Astrocyte (in vitro differentiated cells and primary cell): ENCODE measurements at regions not wholly inside any gene's neighbourhood (a gene's known extent, or its start where the extent isn't known, plus 50 kb on each side); places are given as distances from the start of the nearest gene placed in this dataset.
"Not testable (repeated sequence)": the region's sequence is repeated elsewhere in the genome, so short reads cannot be mapped to it uniquely, and the experiment has no call there.

Experiments
- DNase-seq: peaks from one replicate; pipeline ENCODE4 v3.0.0-alpha.2; 2010; ENCODE audit warnings: low read depth
- FAIRE-seq: peaks from 2 replicates; lab custom pipeline; 2011; peaks lifted over from hg19 to GRCh38; lab: Jason Lieb, UNC
- H2AFZ ChIP-seq: 2 replicates; pipeline ENCODE4 v1.6.0; 2012; ENCODE audit warnings: low read depth, low read length, inconsistent platforms
- H3K27ac ChIP-seq: 2 replicates; pipeline ENCODE4 v1.5.1; 2011; ENCODE audit warnings: low read depth, low read length, inconsistent platforms
- H3K27me3 ChIP-seq: 2 replicates; pipeline ENCODE4 v1.6.0; 2011; ENCODE audit warnings: low read length, inconsistent platforms; ENCODE audit not compliant: insufficient read depth
- H3K36me3 ChIP-seq: 2 replicates; pipeline ENCODE4 v1.5.1; 2011; ENCODE audit warnings: low read length, inconsistent platforms; ENCODE audit not compliant: insufficient read depth
- H3K4me1 ChIP-seq: 2 replicates; pipeline ENCODE4 v1.5.1; 2011; ENCODE audit warnings: low read length, inconsistent platforms; ENCODE audit not compliant: insufficient read depth
- H3K4me2 ChIP-seq: 2 replicates; pipeline ENCODE4 v1.6.0; 2012; ENCODE audit warnings: low read length, inconsistent platforms
- H3K4me3 ChIP-seq: 2 replicates; pipeline ENCODE4 v1.5.1; 2011; ENCODE audit warnings: low read depth, mild to moderate bottlenecking, low read length, inconsistent platforms; ENCODE audit not compliant: insufficient read depth
- H3K79me2 ChIP-seq: 2 replicates; pipeline ENCODE4 v1.6.0; 2012; ENCODE audit warnings: mild to moderate bottlenecking, low read length, inconsistent platforms; ENCODE audit not compliant: insufficient read depth
- H3K9ac ChIP-seq: 2 replicates; pipeline ENCODE4 v1.6.0; 2012; ENCODE audit warnings: mild to moderate bottlenecking, low read length, inconsistent platforms
- H3K9me3 ChIP-seq: 2 replicates; pipeline ENCODE4 v1.5.1; 2012; ENCODE audit warnings: low read depth, mild to moderate bottlenecking, low read length, inconsistent platforms; ENCODE audit not compliant: insufficient read depth
- H4K20me1 ChIP-seq: 2 replicates; pipeline ENCODE4 v1.6.0; 2012; ENCODE audit warnings: low read length, inconsistent platforms; ENCODE audit not compliant: insufficient read depth
- H3K27ac Mint-ChIP-seq: one replicate; pipeline ENCODE4 v1.8.0; 2021; ENCODE audit warnings: mild to moderate bottlenecking, mixed read lengths; ENCODE audit not compliant: unreplicated experiment
- H3K27me3 Mint-ChIP-seq: one replicate; pipeline ENCODE4 v1.8.0; 2021; ENCODE audit warnings: low read depth, mixed read lengths; ENCODE audit not compliant: unreplicated experiment
- H3K36me3 Mint-ChIP-seq: one replicate; pipeline ENCODE4 v1.8.0; 2021; ENCODE audit warnings: low read depth, mixed read lengths; ENCODE audit not compliant: unreplicated experiment
- H3K4me1 Mint-ChIP-seq: one replicate; pipeline ENCODE4 v1.8.0; 2021; ENCODE audit warnings: low read depth, mixed read lengths; ENCODE audit not compliant: unreplicated experiment
- H3K4me3 Mint-ChIP-seq: one replicate; pipeline ENCODE4 v1.8.0; 2021; ENCODE audit warnings: mild to moderate bottlenecking, moderate library complexity, mixed read lengths; ENCODE audit not compliant: unreplicated experiment
- H3K9me3 Mint-ChIP-seq: one replicate; pipeline ENCODE4 v1.8.0; 2021; ENCODE audit warnings: mild to moderate bottlenecking, mixed read lengths; ENCODE audit not compliant: unreplicated experiment
- CTCF ChIP-seq: IDR thresholded peaks from 2 replicates; pipeline ENCODE4 v1.5.1; 2011; ENCODE audit warnings: low read depth, mild to moderate bottlenecking, inconsistent platforms, low read length, moderate library complexity; ENCODE audit not compliant: insufficient read depth
- EZH2 ChIP-seq: IDR thresholded peaks from 2 replicates; pipeline ENCODE4 v1.6.1; 2012; ENCODE audit warnings: mild to moderate bottlenecking, low read length, inconsistent platforms; ENCODE audit not compliant: insufficient read depth

DNA sequence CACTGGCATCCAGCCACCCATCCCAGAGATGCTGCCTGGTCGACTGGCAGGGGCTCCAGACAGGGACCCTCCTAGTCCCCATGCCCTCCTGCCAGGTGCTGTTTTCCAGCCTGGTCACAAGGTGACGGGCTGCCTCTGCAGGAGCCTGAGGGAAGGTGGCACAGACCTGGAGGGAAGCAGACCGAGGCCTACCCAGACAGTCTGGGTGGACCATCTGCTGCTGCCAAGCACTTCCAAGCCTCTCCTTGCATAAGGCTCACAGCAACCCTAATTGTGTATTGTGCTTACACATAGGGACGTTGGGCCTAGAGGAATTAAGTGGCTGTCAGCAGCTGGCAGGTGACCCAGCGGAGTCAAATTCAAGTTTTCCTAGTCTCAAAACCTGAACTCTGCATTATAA, 90.1 kb upstream of the KCNJ18 start:
- Histone ChIP-seq H3K79me2 (no peaks in the 10 kb centered on the region), H3K27ac (no peak overlapping the region), H3K9ac (no peak overlapping the region), H3K4me1 (no peaks in the 10 kb centered on the region), H4K20me1 (no peaks in the 10 kb centered on the region), H3K36me3 (no peaks in the 10 kb centered on the region), H3K4me2 (no peak overlapping the region), H3K4me3 (no peak overlapping the region), H2AFZ (no peak overlapping the region), H3K9me3 (no peaks in the 10 kb centered on the region), H3K27me3 (no peaks in the 10 kb centered on the region)
- peaks cover 5% of the 10 kb centered on the region for H3K9me3 Mint-ChIP-seq
- DNase-seq (no peak), FAIRE-seq (no peak)
- H3K27ac Mint-ChIP-seq: no peak overlapping the region
- H3K4me1 Mint-ChIP-seq: no peaks in the 10 kb centered on the region
- no peak overlapping the region for H3K4me3 Mint-ChIP-seq
- H3K27me3 Mint-ChIP-seq: no peaks in the 10 kb centered on the region
- no peaks in the 10 kb centered on the region for H3K36me3 Mint-ChIP-seq
- TF ChIP-seq EZH2 (no peak), CTCF (no peak)

- not testable (repeated sequence) for FAIRE-seq, H3K9me3 Mint-ChIP-seq, DNase-seq
Observed at GRCh38 chr17:21603292-21603691, 89.0 kb upstream of the KCNJ18 start.

GRCh38 chr17:21611443-21611842, 80.9 kb upstream of the KCNJ18 start:
- H3K4me2 ChIP-seq, H3K79me2 ChIP-seq, H4K20me1 ChIP-seq, FAIRE-seq, H3K9ac ChIP-seq, H3K36me3 ChIP-seq, H3K9me3 Mint-ChIP-seq, H3K27me3 ChIP-seq, H2AFZ ChIP-seq, H3K27ac Mint-ChIP-seq, H3K4me3 ChIP-seq, H3K4me1 ChIP-seq, DNase-seq, H3K27ac ChIP-seq, H3K27me3 Mint-ChIP-seq, H3K4me1 Mint-ChIP-seq, H3K36me3 Mint-ChIP-seq, H3K9me3 ChIP-seq, H3K4me3 Mint-ChIP-seq: not testable (repeated sequence)

More at GRCh38 chr17:21603292-21603691, 89.0 kb upstream of the KCNJ18 start:
- H3K27ac Mint-ChIP-seq, H3K9ac ChIP-seq, H3K27me3 Mint-ChIP-seq, H3K4me1 Mint-ChIP-seq, H3K4me3 Mint-ChIP-seq, H3K4me1 ChIP-seq, H3K36me3 Mint-ChIP-seq, H3K4me2 ChIP-seq, H3K4me3 ChIP-seq, H4K20me1 ChIP-seq, H3K27me3 ChIP-seq, H3K27ac ChIP-seq, H3K36me3 ChIP-seq, H2AFZ ChIP-seq, H3K79me2 ChIP-seq, H3K9me3 ChIP-seq: not testable (repeated sequence)

DNA sequence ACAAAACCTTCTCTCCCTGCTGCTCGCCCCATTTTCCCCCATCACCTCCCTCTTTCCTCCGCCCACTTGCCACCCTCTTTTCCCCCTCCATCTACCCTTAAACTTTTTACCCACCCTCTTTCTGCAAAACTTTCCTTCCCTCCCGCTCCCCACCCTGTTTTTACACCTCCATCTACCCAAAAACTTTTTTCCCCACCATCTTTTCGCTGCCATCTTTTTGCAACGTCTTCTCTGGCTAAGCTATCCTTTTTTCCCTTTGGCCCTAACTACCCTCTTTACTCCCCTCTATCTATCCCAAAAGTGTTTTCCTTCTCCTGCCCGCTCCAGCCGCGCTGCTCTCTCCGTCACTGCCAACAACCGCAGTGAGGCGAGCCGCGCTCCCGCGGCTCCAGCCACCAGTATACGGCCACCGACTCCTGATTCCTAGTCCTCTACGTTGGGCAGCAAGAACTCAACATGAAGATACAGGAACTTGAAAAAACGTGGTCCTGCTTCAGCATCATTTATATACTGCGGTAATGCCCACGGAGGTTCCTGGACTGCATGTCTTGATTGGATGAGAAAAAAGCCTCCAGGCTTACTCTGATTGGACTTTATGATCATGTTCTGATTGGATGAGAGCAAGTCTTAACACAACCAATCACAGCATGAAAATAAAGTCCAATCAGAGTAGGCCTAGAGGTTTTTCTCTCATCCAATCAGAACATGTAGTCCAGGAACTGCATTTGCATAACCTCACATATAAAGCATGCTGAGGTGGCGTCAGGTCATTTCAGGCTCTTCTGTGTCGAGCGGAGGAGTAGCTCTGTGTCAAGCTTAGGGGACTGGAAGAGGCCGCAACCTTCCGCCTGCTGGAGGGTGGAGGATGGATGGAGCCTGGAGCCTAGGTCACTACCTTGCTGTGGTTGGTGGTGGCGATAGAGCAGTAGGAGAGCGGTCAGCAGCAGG, 79.9 kb upstream of the KCNJ18 start:
- not testable (repeated sequence) for H3K79me2 ChIP-seq, H3K27me3 Mint-ChIP-seq, H3K27me3 ChIP-seq, H2AFZ ChIP-seq, H3K4me3 Mint-ChIP-seq, H3K27ac Mint-ChIP-seq, H3K9me3 ChIP-seq, H3K9ac ChIP-seq, H3K36me3 ChIP-seq, DNase-seq, H3K36me3 Mint-ChIP-seq, H3K4me2 ChIP-seq, H3K4me3 ChIP-seq, FAIRE-seq, H4K20me1 ChIP-seq, H3K27ac ChIP-seq, H3K4me1 ChIP-seq, H3K9me3 Mint-ChIP-seq, H3K4me1 Mint-ChIP-seq
